Duodenal mucosa (tissue), 2 donors: ENCODE measurements at regions not wholly inside any gene's neighbourhood (a gene's known extent, or its start where the extent isn't known, plus 50 kb on each side); places are given as distances from the start of the nearest gene placed in this dataset.

Source experiments
- H3K27ac ChIP-seq: one replicate; pipeline ENCODE4 v1.7.0; 2013; ENCODE audit warnings: low read depth, low read length
- H3K27me3 ChIP-seq, 2 donors: one replicate each; pipeline ENCODE4 v1.7.0; 2013; ENCODE audit warnings: low read length in 2 of 2, control low read depth in 1 of 2; ENCODE audit not compliant: insufficient read depth in 2 of 2, control insufficient read depth in 1 of 2
- H3K36me3 ChIP-seq, 2 donors: one replicate each; pipeline ENCODE4 v1.7.0; 2013; ENCODE audit warnings: low read length in 2 of 2, control low read depth in 1 of 2; ENCODE audit not compliant: insufficient read depth in 2 of 2, control insufficient read depth in 1 of 2
- H3K4me1 ChIP-seq, 2 donors: one replicate each; pipeline ENCODE4 v1.7.0; 2013; ENCODE audit warnings: low read length in 2 of 2, control low read depth in 1 of 2; ENCODE audit not compliant: insufficient read depth in 2 of 2, control insufficient read depth in 1 of 2
- H3K4me3 ChIP-seq, 2 donors: one replicate each; pipeline ENCODE4 v1.7.0; 2013; ENCODE audit warnings: low read length in 2 of 2, low read depth in 1 of 2
- H3K9ac ChIP-seq, 2 donors: one replicate each; pipeline ENCODE4 v1.7.0; 2013; ENCODE audit warnings: low read length in 2 of 2, low read depth in 1 of 2
- H3K9me3 ChIP-seq, 2 donors: one replicate each; pipeline ENCODE4 v1.7.0; 2013; ENCODE audit warnings: low read length in 2 of 2, control low read depth in 1 of 2; ENCODE audit not compliant: control insufficient read depth in 1 of 2

GRCh38 chr1:163820766-163821165, 499.0 kb downstream of the NUF2 start:
- Histone ChIP-seq H3K4me3 (no peak overlapping the region), H3K4me1 (no peaks in the 10 kb centered on the region), H3K27me3 (no peaks in the 10 kb centered on the region), H3K9ac (no peak overlapping the region), H3K27ac (no peak overlapping the region), H3K36me3 (no peaks in the 10 kb centered on the region), H3K9me3 (no peaks in the 10 kb centered on the region)

GRCh38 chr1:163821679-163822078, 499.9 kb downstream of the NUF2 start:
- Histone ChIP-seq H3K4me1 (peaks cover 0 to 3% of the 10 kb centered on the region in 2 donors), H3K36me3 (no peaks in the 10 kb centered on the region), H3K9me3 (no peaks in the 10 kb centered on the region), H3K27ac (no peak overlapping the region), H3K4me3 (no peak overlapping the region), H3K9ac (no peak overlapping the region), H3K27me3 (no peaks in the 10 kb centered on the region)

- Histone ChIP-seq H3K4me3 (no peak overlapping the region), H3K27ac (no peak overlapping the region), H3K9ac (no peak overlapping the region), H3K36me3 (no peaks in the 10 kb centered on the region), H3K27me3 (no peaks in the 10 kb centered on the region), H3K4me1 (peaks cover 0 to 6% of the 10 kb centered on the region in 2 donors), H3K9me3 (no peaks in the 10 kb centered on the region)
These were observed 501.3 kb downstream of the NUF2 start for GRCh38 chr1:163823017-163823416.

- Histone ChIP-seq H3K4me1 (peaks cover 0 to 6% of the 10 kb centered on the region in 2 donors), H3K27ac (no peak overlapping the region), H3K4me3 (no peak overlapping the region), H3K9me3 (no peaks in the 10 kb centered on the region), H3K9ac (no peak overlapping the region), H3K27me3 (no peaks in the 10 kb centered on the region), H3K36me3 (no peaks in the 10 kb centered on the region)
These were observed 502.3 kb downstream of the NUF2 start for GRCh38 chr1:163824006-163824405.

GRCh38 chr1:163824490-163824889, 502.7 kb downstream of the NUF2 start:
- H3K9ac ChIP-seq = no peak overlapping the region
- no peak overlapping the region for H3K27ac ChIP-seq
- H3K4me3 ChIP-seq = no peak overlapping the region
- peaks cover 0 to 9% of the 10 kb centered on the region in 2 donors for H3K4me1 ChIP-seq
- H3K27me3 ChIP-seq = no peaks in the 10 kb centered on the region
- no peaks in the 10 kb centered on the region for H3K36me3 ChIP-seq
- H3K9me3 ChIP-seq = no peaks in the 10 kb centered on the region

GRCh38 chr1:163826500-163826899, 504.7 kb downstream of the NUF2 start:
- H3K36me3 ChIP-seq = no peaks in the 10 kb centered on the region
- no peak overlapping the region for H3K4me3 ChIP-seq
- no peaks in the 10 kb centered on the region for H3K9me3 ChIP-seq
- no peak overlapping the region for H3K27ac ChIP-seq
- H3K4me1 ChIP-seq = peaks cover 0 to 14% of the 10 kb centered on the region in 2 donors
- no peaks in the 10 kb centered on the region for H3K27me3 ChIP-seq
- no peak overlapping the region for H3K9ac ChIP-seq

- H3K27ac ChIP-seq = no peak overlapping the region
- H3K4me3 ChIP-seq = no peak overlapping the region
- H3K4me1 ChIP-seq = peaks cover 0 to 4% of the 10 kb centered on the region in 2 donors
These were observed 513.0 kb downstream of the NUF2 start for GRCh38 chr1:163834778-163835177.

GRCh38 chr1:163836481-163836880, 514.7 kb downstream of the NUF2 start:
- no peaks in the 10 kb centered on the region for H3K9me3 ChIP-seq
- no peaks in the 10 kb centered on the region for H3K27me3 ChIP-seq
- H3K27ac ChIP-seq = no peak overlapping the region
- no peak overlapping the region for H3K9ac ChIP-seq
- peaks cover 0 to 6% of the 10 kb centered on the region in 2 donors for H3K4me1 ChIP-seq
- no peaks in the 10 kb centered on the region for H3K36me3 ChIP-seq
- H3K4me3 ChIP-seq = no peak overlapping the region

More at GRCh38 chr1:163834778-163835177, 513.0 kb downstream of the NUF2 start:
- no peaks in the 10 kb centered on the region for H3K9me3 ChIP-seq
- no peaks in the 10 kb centered on the region for H3K36me3 ChIP-seq
- H3K9ac ChIP-seq = no peak overlapping the region
- H3K27me3 ChIP-seq = no peaks in the 10 kb centered on the region

GRCh38 chr1:163837206-163837605, 515.5 kb downstream of the NUF2 start:
- no peak overlapping the region for H3K9ac ChIP-seq
- H3K9me3 ChIP-seq = no peaks in the 10 kb centered on the region
- H3K27ac ChIP-seq = no peak overlapping the region
- H3K36me3 ChIP-seq = no peaks in the 10 kb centered on the region
- H3K4me1 ChIP-seq = peaks cover 0 to 6% of the 10 kb centered on the region in 2 donors
- H3K4me3 ChIP-seq = no peak overlapping the region
- no peaks in the 10 kb centered on the region for H3K27me3 ChIP-seq

- Histone ChIP-seq H3K4me3 (no peak overlapping the region), H3K27me3 (no peaks in the 10 kb centered on the region), H3K9ac (no peak overlapping the region), H3K36me3 (no peaks in the 10 kb centered on the region), H3K4me1 (peaks cover 0 to 6% of the 10 kb centered on the region in 2 donors), H3K9me3 (no peaks in the 10 kb centered on the region), H3K27ac (no peak overlapping the region)
These were observed 520.8 kb downstream of the NUF2 start for GRCh38 chr1:163842571-163842970.

GRCh38 chr1:163844459-163844858, 522.7 kb downstream of the NUF2 start:
- Histone ChIP-seq H3K4me3 (no peak overlapping the region), H3K4me1 (peaks cover 0 to 6% of the 10 kb centered on the region in 2 donors), H3K9me3 (no peaks in the 10 kb centered on the region), H3K9ac (no peak overlapping the region), H3K36me3 (no peaks in the 10 kb centered on the region), H3K27ac (no peak overlapping the region), H3K27me3 (no peaks in the 10 kb centered on the region)
